Epidermal melanocyte (primary cell): ENCODE measurements at regions not wholly inside any gene's neighbourhood (a gene's known extent, or its start where the extent isn't known, plus 50 kb on each side); places are given as distances from the start of the nearest gene placed in this dataset.
"Not testable (repeated sequence)": the region's sequence is repeated elsewhere in the genome, so short reads cannot be mapped to it uniquely, and the experiment has no call there.

Experiments
- DNase-seq: peaks from one replicate; pipeline ENCODE4 v3.0.0; 2011; ENCODE audit warnings: low spot score; ENCODE audit not compliant: insufficient read length

DNA sequence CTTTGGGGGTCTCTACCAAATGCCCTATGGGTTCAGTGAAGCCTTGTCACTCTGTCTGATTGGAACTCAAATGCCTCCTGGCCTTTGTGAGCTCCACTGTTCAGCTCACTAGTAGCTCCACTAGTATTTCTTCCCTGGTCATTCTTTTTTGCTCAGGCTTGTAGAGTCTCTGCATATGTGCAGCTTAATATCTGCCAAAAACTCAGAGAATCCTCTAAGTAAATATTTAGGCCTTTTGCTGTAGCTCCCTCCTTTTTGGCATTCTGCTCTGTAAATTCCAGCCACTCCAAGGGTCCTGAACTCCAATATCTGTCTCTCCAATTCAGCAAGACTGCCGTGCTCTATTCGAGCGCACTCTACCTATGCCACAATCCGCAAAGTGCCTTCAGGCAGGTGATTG lies 146.5 kb downstream of the MAIP1 start:
- DNase-seq, result no peak

DNA sequence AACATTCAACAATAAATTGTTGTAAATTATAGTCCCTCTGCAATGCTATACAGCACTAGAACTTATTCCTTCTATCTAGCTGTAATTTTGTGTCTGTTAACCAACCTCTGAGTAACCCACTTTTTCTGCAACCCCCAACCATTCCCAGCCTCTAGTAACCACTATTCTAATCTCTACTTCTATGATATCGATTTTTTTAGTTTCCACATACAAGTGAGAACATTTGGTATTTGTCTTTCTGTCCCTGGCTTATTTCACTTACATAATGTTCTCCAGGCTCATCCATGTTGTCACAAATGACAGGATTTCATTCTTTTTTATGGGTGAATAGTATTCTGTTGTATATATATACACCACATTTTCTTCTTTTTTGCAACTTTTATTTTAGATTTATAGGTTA lies 147.6 kb downstream of the MAIP1 start:
- no peak for DNase-seq

- DNase-seq, result no peak
Measured at GRCh38 chr2:200104015-200104414, 148.6 kb downstream of the MAIP1 start.

GRCh38 chr2:200107514-200108217 lies 152.3 kb downstream of the MAIP1 start:
- DNase-seq, result no peak

- DNase-seq, result no peak
Measured at GRCh38 chr2:200109421-200109820, 154.0 kb downstream of the MAIP1 start.

- DNase-seq, result no peak
Measured at GRCh38 chr2:200110381-200110780, 155.0 kb downstream of the MAIP1 start.

GRCh38 chr2:200113016-200113799 lies 157.8 kb downstream of the MAIP1 start:
- not testable (repeated sequence) for DNase-seq

DNA sequence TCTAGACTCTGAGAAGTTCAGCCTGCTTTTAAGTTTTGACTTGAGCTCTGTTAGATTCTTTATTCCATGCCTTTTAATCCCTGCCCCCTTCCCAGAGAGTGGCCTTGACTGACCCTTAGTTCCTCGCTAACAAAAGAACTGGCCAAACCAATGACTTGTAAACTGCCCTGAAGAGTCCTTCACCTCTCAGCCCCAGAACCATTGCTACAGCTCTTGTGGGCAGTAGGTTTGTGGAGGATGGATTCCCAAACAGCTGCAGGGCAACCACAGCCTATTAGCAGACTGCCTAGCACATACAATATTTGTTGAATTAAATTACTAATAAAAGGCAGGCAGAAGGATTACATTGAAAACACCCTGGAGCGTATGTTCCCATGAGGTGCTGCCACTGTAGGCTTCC lies 163.9 kb downstream of the MAIP1 start:
- DNase-seq, result no peak

DNA sequence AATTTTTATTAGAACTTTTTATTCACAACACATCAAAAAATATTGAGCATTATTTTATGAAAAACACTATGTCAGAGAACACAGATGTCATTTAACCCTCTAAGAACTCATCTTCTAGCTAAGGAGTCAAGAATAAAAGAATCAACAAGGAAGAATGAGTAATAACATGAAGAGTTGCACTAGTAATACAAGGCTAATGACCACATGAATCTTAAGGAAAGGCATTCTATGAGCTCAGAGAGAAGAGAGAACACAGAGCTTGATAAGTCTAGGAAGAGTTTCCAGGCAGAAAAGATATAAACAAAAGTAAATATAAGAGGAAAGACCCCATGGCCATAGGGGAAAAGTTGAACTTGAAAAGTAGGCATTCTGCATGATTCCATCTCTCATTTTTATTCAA lies 166.5 kb downstream of the MAIP1 start:
- no peak for DNase-seq

- DNase-seq, result no peak
Measured at GRCh38 chr2:200122683-200123082, 167.3 kb downstream of the MAIP1 start.

DNA sequence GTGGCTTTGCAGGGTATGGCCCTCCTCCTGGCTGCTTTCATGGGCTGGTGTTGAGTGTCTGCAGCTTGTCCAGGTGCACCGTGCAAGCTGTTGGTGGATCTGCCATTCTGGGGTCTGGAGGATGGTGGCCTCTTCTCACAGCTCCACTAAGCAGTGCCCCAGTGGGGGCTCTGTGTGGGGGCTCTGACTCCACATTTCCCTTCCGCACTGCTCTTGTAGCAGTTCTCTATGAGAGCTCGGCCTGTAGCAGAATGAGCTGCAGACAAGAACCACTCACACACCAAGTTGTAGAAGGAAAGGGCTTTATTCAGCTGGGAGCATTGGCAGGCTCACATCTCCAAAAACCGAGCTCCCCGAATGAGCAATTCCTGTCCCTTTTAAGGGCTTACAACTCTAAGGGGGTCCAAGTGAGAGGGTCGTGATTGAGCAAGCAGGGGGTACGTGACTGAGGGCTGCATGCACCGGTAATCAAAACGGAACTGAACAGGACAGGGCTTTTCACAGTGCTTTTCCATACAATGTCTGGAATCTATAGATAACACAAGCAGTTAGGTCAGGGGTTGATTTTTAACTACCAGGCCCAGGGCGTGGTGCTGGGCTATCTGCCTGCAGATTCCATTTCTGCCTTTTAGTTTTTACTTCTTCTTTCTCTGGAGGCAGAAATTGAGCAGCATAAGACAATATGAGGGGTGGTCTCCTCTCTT lies 169.4 kb downstream of the MAIP1 start:
- not testable (repeated sequence) for DNase-seq

DNA sequence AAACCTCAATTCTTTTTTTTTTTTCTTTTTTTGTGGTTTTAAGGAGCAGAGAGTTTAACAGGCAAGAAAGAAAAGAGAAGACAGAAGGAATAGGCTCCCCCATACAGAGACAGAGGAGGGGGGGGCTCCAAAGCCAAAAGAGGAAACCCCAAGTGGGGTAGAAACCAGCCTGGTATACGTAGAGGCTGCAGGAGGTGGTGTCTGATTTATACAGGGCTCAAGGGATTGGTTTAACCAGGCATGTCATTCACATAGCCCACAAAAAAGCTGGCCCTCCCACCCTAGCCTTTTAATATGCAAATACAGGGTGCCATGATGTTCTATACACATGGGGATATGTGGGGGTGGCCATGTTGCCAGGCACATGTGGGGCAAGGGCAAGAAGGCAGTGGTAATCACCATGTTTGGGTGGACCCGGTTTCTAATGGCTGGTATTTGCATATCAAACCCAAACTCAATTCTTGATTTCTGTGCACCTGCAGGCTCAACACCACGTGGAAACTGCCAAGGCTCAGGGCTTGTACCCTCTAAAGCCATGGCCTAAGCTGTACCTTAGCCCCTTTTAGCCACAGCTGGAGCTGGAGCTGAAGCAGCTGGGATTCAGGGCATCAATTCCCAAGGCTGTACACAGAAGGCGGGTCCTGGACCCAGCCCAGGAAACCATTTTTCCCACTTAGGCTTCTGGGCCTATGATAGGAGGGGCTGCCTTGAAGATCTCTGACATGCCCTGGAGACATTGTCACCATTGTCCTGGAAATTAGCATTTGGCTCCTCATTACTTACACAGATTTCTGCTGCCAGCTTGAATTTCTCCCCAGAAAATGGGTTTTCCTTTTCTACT lies 170.3 kb downstream of the MAIP1 start:
- no peak for DNase-seq

DNA sequence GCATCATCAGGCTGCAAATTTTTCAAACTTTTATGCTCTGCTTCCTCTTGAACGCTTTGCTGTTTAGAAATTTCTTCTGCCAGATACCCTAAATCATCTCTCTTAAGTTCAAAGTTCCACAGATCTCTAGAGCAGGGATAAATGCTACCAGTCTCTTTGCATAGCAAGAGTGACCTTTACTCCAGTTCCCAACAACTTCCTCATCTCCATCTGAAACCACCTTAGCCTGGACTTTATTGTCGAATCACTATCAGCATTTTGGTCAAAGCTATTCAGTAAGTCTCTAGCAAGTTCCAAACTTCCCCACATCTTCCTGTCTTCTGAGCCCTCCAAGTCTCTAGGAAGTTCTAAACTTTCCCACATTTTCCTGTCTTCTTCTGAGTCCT lies 170.9 kb downstream of the MAIP1 start:
- not testable (repeated sequence) for DNase-seq

DNA sequence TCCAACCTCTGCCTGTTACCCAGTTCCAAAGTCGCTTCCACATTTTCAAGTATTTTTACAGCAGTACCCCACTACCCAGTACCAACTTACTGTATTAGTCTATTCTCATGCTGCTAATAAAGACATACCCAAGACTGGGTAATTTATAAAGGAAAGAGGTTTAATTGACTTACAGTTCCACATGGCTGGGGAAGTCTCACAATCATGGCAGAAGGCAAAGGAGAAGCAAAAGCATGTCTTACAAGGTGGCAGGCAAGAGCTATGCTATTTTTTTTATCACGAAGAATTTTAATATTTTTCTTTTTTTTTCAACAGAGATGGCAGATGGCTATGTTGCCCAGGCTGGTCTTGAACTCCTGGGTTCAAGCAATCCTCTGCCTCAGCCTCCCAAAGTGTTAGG lies 171.3 kb downstream of the MAIP1 start:
- DNase-seq, result not testable (repeated sequence)

- no peak for DNase-seq
Measured at GRCh38 chr2:200127848-200128247, 172.5 kb downstream of the MAIP1 start.

- DNase-seq, result no peak
Measured at GRCh38 chr2:200128296-200128695, 172.9 kb downstream of the MAIP1 start.

- DNase-seq, result no peak
Measured at GRCh38 chr2:200129721-200130462, 174.5 kb downstream of the MAIP1 start.

DNA sequence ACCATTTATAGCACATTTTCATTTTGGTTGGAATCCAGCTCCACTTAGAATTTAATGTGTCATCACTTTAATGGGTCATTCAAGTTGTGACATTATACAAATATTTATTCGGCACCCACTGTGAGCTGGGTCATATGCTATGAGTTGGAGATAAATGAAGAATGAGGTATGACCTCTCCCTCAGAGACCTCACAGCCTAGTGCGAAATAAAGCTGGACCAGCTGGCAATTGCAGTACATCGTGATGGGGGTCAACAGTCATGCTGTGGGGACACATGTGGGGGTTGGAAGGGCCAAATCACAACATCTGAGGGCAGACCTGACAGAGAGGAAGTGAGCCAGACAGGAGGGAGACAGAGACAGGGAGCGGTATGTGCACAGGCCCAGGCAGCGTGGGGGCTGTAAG lies 175.4 kb downstream of the MAIP1 start:
- DNase-seq, result no peak

GRCh38 chr2:200131307-200131706 lies 175.2 kb upstream of the SPATS2L start:
- no peak for DNase-seq

- DNase-seq, result no peak
Measured at GRCh38 chr2:200135082-200135481, 171.4 kb upstream of the SPATS2L start.

GRCh38 chr2:200136655-200137054 lies 169.8 kb upstream of the SPATS2L start:
- no peak for DNase-seq
